KOPT-K1 (cell line): ENCODE measurements at regions not wholly inside any gene's neighbourhood (a gene's known extent, or its start where the extent isn't known, plus 50 kb on each side); places are given as distances from the start of the nearest gene placed in this dataset.

Source experiments
- H3K27ac ChIP-seq: fragments of 200-600 bp; sonication (generic); 2 replicates; pipeline ENCODE4 v1.5.1; 2016; ENCODE audit warnings: antibody characterized with exemption, mild to moderate bottlenecking, low read depth, low read length; ENCODE audit not compliant: poor library complexity, severe bottlenecking
- H3K36me3 ChIP-seq: fragments of 200-600 bp; sonication (generic); 2 replicates; pipeline ENCODE4 v1.5.1; 2017; ENCODE audit warnings: antibody characterized with exemption, mild to moderate bottlenecking, low read length, moderate library complexity; ENCODE audit not compliant: insufficient read depth
- H3K9me3 ChIP-seq: fragments of 200-600 bp; sonication (generic); 2 replicates; pipeline ENCODE4 v1.5.1; 2017; ENCODE audit warnings: antibody characterized with exemption, low read length, mild to moderate bottlenecking; ENCODE audit not compliant: insufficient read depth, poor library complexity, severe bottlenecking

- no peak overlapping the region for H3K27ac ChIP-seq
- no peaks in the 10 kb centered on the region for H3K36me3 ChIP-seq
Observed at GRCh38 chr7:45986355-45987298, 65.6 kb upstream of the IGFBP3 start.

GRCh38 chr7:45985902-45986301 is 64.8 kb upstream of the IGFBP3 start:
- H3K9me3 ChIP-seq: peaks cover 3% of the 10 kb centered on the region
- H3K27ac ChIP-seq: no peak overlapping the region
- H3K36me3 ChIP-seq: no peaks in the 10 kb centered on the region

More at GRCh38 chr7:45986355-45987298, 65.6 kb upstream of the IGFBP3 start:
- peaks cover 3% of the 10 kb centered on the region for H3K9me3 ChIP-seq

DNA sequence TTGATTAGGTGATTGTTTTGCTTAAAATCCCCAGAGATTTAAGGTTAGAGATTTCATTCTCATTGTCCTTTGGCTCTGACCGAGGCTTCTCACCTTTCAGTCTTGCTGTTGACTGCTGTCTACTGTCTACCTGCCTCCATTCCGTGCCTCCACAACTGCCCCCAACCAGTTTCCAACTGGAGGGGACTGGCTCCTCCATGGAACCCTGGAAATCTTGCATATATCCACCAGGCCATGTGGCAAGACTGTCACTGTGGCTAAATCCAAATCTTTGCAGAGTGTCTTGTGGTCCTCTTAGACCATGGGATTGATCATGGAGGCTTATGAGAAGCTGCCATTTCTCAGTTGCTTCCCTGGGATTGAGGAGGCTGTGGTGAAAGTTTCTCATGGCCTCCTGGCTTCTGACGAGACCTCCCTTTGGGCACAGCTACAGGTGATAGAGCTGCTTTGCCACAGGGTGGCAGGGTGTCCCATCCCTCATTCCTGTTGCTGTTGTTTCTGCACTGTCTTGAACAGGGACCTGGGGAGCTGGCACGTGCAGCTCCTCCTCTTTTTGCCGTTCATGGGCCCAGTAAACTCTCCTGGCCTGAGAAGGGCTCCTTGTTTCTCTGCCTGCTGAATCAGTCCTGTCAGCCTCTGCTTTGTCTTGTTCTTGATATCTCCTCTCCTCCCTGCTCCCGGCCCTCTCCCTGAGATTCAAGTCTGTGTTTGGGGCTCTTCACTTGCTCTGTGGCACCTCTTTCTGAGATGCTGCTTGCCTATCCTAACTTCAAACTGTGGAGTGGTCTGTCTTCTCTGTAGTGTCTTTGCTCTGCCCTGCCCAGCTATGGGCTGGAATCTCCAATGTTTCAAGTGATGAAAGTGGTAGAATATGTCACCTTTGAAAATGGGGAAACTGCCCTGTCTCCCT is 63.6 kb upstream of the IGFBP3 start:
- Histone ChIP-seq H3K27ac (no peak overlapping the region), H3K9me3 (peaks cover 3% of the 10 kb centered on the region)

GRCh38 chr7:45983720-45984255 is 62.7 kb upstream of the IGFBP3 start:
- peaks cover 3% of the 10 kb centered on the region for H3K9me3 ChIP-seq
- H3K36me3 ChIP-seq: no peaks in the 10 kb centered on the region
- no peak overlapping the region for H3K27ac ChIP-seq

More for the DNA sequence above, 63.6 kb upstream of the IGFBP3 start:
- H3K36me3 ChIP-seq: no peaks in the 10 kb centered on the region

DNA sequence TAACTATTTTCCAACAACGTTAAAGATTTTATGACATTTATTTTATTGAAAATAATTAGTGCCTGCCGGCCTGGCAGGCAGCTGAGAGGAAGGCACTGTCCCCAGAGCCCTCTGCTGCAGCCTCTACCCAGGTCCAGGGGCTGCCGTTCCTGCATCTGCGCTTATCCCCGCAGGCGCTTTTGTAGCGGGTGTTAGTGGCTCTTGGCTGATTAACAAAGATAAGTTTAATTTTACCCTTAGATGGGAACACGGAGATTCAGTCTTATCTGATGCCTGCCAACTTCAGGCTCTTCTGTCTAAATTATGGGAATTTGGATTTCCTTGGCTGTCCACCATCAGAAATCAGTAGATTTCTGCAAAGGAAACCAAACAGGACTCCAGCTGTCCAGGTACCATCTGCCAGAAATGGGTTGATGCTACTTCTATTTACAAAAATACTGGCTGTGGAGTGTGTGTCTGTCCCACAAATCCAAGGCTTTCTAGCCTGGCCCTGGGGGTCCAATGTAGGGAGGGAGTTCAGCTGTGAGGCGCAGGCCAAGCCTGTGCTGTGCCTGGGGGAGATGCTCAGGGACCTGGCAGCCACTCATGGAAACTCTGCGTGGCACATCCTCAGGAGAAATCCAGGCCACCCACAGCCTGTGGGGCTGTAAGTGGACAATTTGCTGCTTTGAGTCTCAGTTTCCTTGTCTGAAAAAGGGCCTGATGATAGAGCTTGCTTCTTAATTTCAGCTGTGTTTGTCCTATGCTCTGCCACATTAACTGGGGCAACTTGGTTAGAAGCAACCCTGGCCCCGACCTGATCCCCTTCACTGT is 62.0 kb upstream of the IGFBP3 start:
- peaks cover 3% of the 10 kb centered on the region for H3K9me3 ChIP-seq
- no peaks in the 10 kb centered on the region for H3K36me3 ChIP-seq
- no peak overlapping the region for H3K27ac ChIP-seq

DNA sequence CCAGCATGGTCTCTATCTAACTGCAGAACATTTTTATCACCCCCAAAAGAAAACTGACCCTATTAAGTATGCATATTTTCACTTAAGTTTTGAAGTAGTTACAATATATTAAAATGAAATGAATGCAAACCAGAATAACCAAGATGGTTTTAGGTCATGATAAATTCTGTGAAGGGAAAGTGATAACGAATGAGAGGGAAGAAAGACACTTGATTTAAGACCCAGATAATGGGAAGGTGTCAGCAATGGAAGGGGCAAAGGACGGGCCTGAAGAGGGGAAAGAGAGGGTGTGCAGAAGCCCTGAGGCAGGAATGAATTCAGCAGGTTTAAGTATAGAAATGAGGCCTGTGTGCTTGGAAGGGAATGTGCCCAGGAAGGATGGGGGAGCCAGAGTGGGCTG is 61.1 kb upstream of the IGFBP3 start:
- H3K36me3 ChIP-seq: no peaks in the 10 kb centered on the region

DNA sequence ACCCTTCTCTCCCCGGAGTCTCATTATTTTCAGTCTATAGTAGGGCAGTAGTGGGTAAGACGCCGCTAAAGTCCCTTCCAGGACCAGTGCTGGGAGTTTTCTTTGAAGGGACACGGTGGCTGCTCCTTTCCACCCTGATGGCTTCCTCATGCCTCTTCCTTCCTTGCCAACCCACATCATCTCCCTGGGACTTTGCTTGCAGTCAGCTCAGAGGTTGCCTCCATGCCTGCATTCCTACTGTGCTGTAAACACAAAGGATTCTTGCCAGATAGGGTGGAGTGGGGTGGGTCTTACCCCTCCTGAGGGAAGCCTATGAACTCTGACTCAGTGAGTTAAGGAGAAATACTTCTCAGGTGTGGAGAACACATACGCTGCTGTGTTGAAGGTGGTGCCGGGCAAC is 59.9 kb upstream of the IGFBP3 start:
- Histone ChIP-seq H3K36me3 (no peaks in the 10 kb centered on the region), H3K9me3 (peaks cover 3% of the 10 kb centered on the region), H3K27ac (no peak overlapping the region)

More for the DNA sequence above, 61.1 kb upstream of the IGFBP3 start:
- Histone ChIP-seq H3K9me3 (peaks cover 3% of the 10 kb centered on the region), H3K27ac (no peak overlapping the region)

DNA sequence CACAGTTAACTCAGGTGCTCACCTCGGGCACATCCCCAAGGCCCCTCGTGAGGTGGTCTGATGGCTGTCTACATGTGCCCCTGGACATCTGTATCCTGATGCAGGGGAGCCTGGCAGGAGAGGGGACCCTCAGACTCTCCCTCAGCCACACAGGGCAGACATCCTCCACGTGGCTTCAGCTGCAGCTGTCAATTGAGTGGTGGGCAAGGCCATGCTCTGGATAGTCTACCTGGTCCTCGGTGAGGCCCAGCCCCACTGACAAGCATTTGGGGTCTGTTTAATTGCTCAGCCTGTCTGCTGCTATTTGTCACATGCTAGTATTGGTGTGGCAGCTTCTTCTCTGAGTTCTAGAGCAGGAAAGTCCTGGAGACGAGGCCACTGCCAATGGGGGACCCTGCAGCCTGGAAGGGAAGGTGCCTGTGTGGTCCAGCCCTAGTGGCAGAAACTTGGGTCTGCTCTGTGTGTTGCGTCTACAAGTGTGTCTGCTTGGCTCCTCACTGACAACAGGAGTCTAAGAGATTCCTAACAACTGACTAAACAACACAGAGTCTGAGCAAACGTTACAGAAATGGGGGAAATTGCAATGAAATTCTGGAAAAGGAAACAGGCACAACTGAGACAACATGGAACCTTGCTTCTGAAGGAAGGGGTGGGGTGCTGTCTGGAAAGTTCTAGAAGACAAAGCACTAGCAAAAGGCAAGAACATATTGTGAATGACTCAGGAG is 59.3 kb upstream of the IGFBP3 start:
- no peak overlapping the region for H3K27ac ChIP-seq
- H3K9me3 ChIP-seq: peaks cover 3% of the 10 kb centered on the region

GRCh38 chr7:45979275-45980180 is 58.5 kb upstream of the IGFBP3 start:
- Histone ChIP-seq H3K36me3 (no peaks in the 10 kb centered on the region), H3K27ac (no peak overlapping the region), H3K9me3 (peaks cover 3% of the 10 kb centered on the region)

More for the DNA sequence above, 59.3 kb upstream of the IGFBP3 start:
- H3K36me3 ChIP-seq: no peaks in the 10 kb centered on the region

DNA sequence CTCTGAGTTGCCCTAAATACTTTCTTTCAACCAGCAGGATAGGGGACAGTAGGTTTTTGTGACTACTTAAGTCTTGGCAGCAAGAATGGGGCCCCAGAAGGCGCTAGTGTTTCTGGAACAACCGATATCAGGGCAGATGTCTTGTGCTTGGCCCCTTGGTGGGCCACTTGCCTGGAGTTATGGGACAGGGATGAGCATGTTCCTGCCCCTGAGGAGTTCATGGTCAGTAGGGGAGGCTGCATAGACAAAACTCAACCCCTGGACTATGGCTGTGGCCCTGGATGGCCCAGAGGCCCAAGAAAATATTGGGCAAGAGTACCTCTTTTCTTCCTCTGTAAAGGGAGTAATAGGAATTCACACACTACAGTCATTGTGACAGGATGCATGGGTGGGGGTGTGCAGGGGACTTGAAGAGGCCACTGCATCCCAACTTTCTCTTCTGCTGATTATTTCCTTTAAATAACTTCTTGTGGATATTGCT is 57.7 kb upstream of the IGFBP3 start:
- H3K36me3 ChIP-seq: no peaks in the 10 kb centered on the region
- H3K27ac ChIP-seq: no peak overlapping the region
- peaks cover 3% of the 10 kb centered on the region for H3K9me3 ChIP-seq

DNA sequence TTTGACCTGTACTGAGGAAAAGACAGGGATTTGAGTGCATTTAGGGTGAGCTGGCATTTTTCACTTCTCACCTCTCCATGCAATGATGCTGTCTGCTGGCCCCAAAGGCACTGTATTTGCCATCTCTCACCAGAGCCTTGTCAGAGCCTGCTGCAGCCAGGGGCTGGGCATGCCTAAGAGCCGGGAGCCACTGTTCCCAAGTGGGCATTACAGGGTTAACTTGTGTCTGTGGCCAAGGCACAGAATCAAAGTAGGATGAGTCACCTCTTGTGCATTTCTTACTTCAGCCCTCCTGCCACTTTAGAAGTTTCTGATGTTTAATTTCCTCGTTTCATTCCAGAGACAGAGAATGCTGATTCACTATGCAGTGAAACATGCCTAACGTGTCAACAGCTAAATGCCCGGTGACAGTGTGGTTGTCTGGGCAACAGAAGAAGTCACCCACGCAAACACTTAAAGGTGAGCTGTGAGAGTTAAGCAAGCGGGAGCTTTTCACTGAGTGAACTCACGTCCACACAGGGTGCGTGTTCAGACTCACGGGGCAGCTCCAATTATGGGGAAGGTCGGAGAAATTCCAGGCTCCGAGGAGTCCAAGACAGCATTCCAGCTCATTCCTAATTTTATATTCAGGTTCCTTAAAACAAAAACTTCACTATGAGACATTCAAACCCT is 57.1 kb upstream of the IGFBP3 start:
- H3K27ac ChIP-seq: no peak overlapping the region

GRCh38 chr7:45977256-45977780 is 56.2 kb upstream of the IGFBP3 start:
- H3K9me3 ChIP-seq: peaks cover 3% of the 10 kb centered on the region
- H3K27ac ChIP-seq: no peak overlapping the region
- H3K36me3 ChIP-seq: no peaks in the 10 kb centered on the region

More for the DNA sequence above, 57.1 kb upstream of the IGFBP3 start:
- H3K36me3 ChIP-seq: no peaks in the 10 kb centered on the region
- H3K9me3 ChIP-seq: peaks cover 3% of the 10 kb centered on the region
